ENCODE measurements at regions not wholly inside any gene's neighbourhood (a gene's known extent, or its start where the extent isn't known, plus 50 kb on each side); places are given as distances from the start of the nearest gene placed in this dataset.

- DNase-seq = no peak
Observed at GRCh38 chr15:70151003-70151402, 53.3 kb upstream of the TLE3 start.

GRCh38 chr15:70150405-70150747 lies 52.7 kb upstream of the TLE3 start:
- no peak for DNase-seq

GRCh38 chr15:70149667-70150404 lies 52.1 kb upstream of the TLE3 start:
- no peak for DNase-seq

GRCh38 chr15:70147778-70148177 lies 50.1 kb upstream of the TLE3 start:
- DNase-seq = no peak
